A673 (cell line): ENCODE measurements at regions not wholly inside any gene's neighbourhood (a gene's known extent, or its start where the extent isn't known, plus 50 kb on each side); places are given as distances from the start of the nearest gene placed in this dataset.

Source experiments
- BruUV-seq: library from RNA; stranded (reverse); fragments of 400-500 nt; replicated peaks from 2 replicates; lab custom pipeline; 2021; lab: Mats Ljungman, UMichigan
- CTCF ChIA-PET: fragments of 300-600 bp; sonication (Branson Sonifier 250); formaldehyde crosslinking; loops from one replicate; lab custom pipeline; 2022; ENCODE audit warnings: antibody characterized with exemption; lab: Charles Lee
- POLR2A ChIA-PET: fragments of 300-600 bp; sonication (Branson Sonifier 250); formaldehyde crosslinking; loops from one replicate; lab custom pipeline; 2022; ENCODE audit warnings: antibody characterized with exemption; ENCODE audit not compliant: low non-redundant PET; lab: Charles Lee
- DNase-seq: peaks from one replicate; pipeline ENCODE4 v3.0.0-alpha.2; 2015; ENCODE audit warnings: low spot score
- H3K27ac ChIP-seq: fragments of 200-600 bp; sonication (generic); 2 replicates; pipeline ENCODE4 v1.5.1; 2016; ENCODE audit warnings: mixed run types, low read depth, mild to moderate bottlenecking, mixed read lengths, antibody characterized with exemption, low read length; ENCODE audit not compliant: poor library complexity, severe bottlenecking
- H3K27me3 ChIP-seq: fragments of 200-600 bp; sonication (generic); replicated peaks from 2 replicates; pipeline ENCODE4 v1.6.1; 2017; ENCODE audit warnings: mixed run types, low read depth, mild to moderate bottlenecking, mixed read lengths, antibody characterized with exemption, low read length; ENCODE audit not compliant: insufficient read depth, poor library complexity
- H3K36me3 ChIP-seq: fragments of 200-600 bp; sonication (generic); 2 replicates; pipeline ENCODE4 v1.6.1; 2016; ENCODE audit warnings: mixed run types, mild to moderate bottlenecking, mixed read lengths, antibody characterized with exemption, low read length; ENCODE audit not compliant: insufficient read depth, poor library complexity, severe bottlenecking
- H3K4me1 ChIP-seq: fragments of 200-600 bp; sonication (generic); 2 replicates; pipeline ENCODE4 v1.6.1; 2017; ENCODE audit warnings: mixed run types, mild to moderate bottlenecking, mixed read lengths, antibody characterized with exemption, low read length; ENCODE audit not compliant: insufficient read depth, poor library complexity, severe bottlenecking
- H3K4me3 ChIP-seq: fragments of 200-600 bp; sonication (generic); 2 replicates; pipeline ENCODE4 v1.5.1; 2016; ENCODE audit warnings: low read depth, mixed run types, mild to moderate bottlenecking, mixed read lengths, low read length; ENCODE audit not compliant: poor library complexity, severe bottlenecking
- H3K9me3 ChIP-seq: fragments of 200-600 bp; sonication (generic); 2 replicates; pipeline ENCODE4 v1.6.1; 2016; ENCODE audit warnings: mixed run types, low read depth, mild to moderate bottlenecking, mixed read lengths, antibody characterized with exemption, low read length; ENCODE audit not compliant: poor library complexity, severe bottlenecking
- EZH2 ChIP-seq: fragments of 200-600 bp; sonication (generic); IDR thresholded peaks from 2 replicates; pipeline ENCODE4 v1.6.1; 2017; ENCODE audit warnings: borderline replicate concordance, low read depth, mild to moderate bottlenecking, mixed read lengths, antibody characterized with exemption, low read length; ENCODE audit not compliant: poor library complexity, severe bottlenecking
- intact Hi-C: fragments of 100-400 bp; cut with micrococcal nuclease; formaldehyde crosslinking; loops from one replicate; pipeline ENCODE4 v1.10.0; 2022; ENCODE audit not compliant: unreplicated experiment
- TF ChIP-seq, protein P1 (sequence below): fragments of 300-800, 200-600 bp; sonication (generic); conservative IDR thresholded peaks from 2 replicates; pipeline ENCODE4 v1.5.1; 2017; ENCODE audit warnings: low read depth, mild to moderate bottlenecking, antibody characterized with exemption, low read length, moderate library complexity, mixed read lengths

DNA sequence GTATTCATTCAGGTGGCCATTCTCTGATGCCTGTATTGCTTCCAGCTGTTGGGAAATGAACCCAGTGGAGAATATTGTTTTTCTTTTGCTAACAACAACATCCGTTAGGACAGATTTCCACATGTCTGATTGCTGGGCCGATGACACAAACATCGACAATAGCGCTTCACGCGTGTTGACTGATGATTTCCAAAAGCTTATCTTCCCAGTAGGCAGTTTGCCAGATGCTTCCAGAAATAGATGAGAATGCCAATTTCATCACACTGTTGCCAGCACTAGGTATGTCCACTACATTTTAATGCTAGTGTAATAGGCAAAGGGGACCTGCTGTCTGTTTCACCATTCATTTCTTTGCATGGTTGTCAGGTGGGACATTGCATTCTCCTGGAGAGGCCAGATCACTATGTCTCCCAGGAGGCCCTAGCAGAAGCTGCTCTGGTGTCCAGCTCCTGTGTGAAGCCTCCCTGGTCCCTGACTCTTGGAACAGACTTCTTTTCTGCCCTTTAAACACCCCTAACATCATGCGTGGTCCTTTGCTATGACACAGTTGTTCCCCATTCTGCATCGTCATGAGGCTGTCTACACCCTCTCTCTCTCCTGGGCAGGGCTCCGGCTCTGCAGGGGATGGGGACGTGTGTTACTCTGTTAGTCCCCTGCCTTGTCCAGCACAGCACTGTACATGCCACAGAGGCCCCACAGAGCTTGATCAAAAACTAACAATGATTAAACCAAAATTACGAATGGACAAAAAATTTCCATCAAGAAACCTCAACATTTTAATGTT, 181.6 kb downstream of the CDH26 start:
- Histone ChIP-seq H3K27ac (no peak overlapping the region), H3K4me1 (peaks cover 6% of the 10 kb centered on the region), H3K27me3 (no peaks in the 10 kb centered on the region), H3K4me3 (no peak overlapping the region), H3K9me3 (no peaks in the 10 kb centered on the region), H3K36me3 (no peaks in the 10 kb centered on the region)
- no peak for DNase-seq
- TSS peak; percentile 38 for BruUV-seq
- TF ChIP-seq EZH2: no peak
- TF ChIP-seq, protein P1, sequence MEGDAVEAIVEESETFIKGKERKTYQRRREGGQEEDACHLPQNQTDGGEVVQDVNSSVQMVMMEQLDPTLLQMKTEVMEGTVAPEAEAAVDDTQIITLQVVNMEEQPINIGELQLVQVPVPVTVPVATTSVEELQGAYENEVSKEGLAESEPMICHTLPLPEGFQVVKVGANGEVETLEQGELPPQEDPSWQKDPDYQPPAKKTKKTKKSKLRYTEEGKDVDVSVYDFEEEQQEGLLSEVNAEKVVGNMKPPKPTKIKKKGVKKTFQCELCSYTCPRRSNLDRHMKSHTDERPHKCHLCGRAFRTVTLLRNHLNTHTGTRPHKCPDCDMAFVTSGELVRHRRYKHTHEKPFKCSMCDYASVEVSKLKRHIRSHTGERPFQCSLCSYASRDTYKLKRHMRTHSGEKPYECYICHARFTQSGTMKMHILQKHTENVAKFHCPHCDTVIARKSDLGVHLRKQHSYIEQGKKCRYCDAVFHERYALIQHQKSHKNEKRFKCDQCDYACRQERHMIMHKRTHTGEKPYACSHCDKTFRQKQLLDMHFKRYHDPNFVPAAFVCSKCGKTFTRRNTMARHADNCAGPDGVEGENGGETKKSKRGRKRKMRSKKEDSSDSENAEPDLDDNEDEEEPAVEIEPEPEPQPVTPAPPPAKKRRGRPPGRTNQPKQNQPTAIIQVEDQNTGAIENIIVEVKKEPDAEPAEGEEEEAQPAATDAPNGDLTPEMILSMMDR: no peak
- intact Hi-C loops: no loop called here
- ChIA-PET POLR2A (no interaction called here), CTCF (no interaction called here)

DNA sequence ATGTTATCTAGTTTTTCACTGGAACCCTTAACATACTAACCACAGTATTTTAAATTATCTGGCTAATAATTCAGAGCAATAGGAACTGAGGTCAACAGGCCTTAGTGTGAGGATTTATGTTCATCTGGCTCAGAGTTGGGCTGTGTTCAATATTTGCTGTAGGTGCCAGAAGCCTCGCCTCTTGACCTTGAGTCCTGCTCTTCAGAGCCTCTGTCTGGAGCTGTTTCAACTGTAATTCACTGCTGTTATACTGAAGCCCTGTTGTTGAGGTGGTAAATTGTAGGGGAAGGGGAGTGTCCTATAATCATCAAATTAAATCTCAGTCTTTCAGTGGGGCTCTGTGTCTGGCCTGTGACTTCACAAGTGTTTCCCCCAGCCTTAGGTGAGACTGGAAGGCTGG, 184.4 kb downstream of the CDH26 start:
- DNase-seq: no peak
- no peak for TF ChIP-seq EZH2
- no TSS peak for BruUV-seq
- intact Hi-C loops: no loop called here
- H3K9me3 ChIP-seq: no peaks in the 10 kb centered on the region
- no peak overlapping the region for H3K27ac ChIP-seq
- no peak overlapping the region for H3K4me3 ChIP-seq
- peaks cover 8% of the 10 kb centered on the region for H3K4me1 ChIP-seq
- H3K27me3 ChIP-seq: no peaks in the 10 kb centered on the region
- ChIA-PET POLR2A (no interaction called here), CTCF (no interaction called here)
- no peaks in the 10 kb centered on the region for H3K36me3 ChIP-seq

DNA sequence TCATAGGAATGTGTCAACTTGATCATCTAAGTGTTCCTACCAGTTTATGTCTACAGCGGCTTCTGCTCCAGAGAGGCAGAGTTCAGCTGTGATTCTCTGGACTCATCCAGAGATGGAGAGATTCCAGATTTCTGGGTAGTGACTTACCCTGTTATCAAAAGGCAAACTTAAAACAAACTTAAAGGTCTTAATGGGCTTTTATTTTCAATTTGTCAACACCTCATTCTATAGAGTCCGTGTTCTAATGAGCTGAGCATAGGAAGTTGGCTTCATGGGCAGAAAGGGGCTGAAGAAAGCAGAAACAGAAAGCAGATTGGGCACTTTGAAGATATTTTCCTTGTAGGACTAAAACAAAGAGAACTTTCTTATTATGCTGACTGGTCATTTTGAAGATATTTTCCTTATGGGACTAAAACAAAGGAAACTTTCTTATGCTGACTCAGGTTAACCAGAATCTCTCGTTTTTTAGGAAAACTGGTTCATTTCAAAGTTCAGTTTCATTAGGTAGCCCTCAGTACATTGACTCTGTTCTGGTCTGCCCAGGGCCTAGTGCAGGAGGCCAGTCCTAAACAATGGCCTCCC, 185.1 kb downstream of the CDH26 start:
- TF ChIP-seq, protein P1: no peak
- TF ChIP-seq EZH2: no peak
- no peak for DNase-seq
- intact Hi-C loops: no loop called here
- Histone ChIP-seq H3K27ac (no peak overlapping the region), H3K27me3 (no peaks in the 10 kb centered on the region), H3K36me3 (no peaks in the 10 kb centered on the region), H3K9me3 (no peaks in the 10 kb centered on the region), H3K4me1 (peaks cover 8% of the 10 kb centered on the region), H3K4me3 (no peak overlapping the region)
- CTCF ChIA-PET: no interaction called here
- POLR2A ChIA-PET: no interaction called here
- BruUV-seq: no TSS peak

DNA sequence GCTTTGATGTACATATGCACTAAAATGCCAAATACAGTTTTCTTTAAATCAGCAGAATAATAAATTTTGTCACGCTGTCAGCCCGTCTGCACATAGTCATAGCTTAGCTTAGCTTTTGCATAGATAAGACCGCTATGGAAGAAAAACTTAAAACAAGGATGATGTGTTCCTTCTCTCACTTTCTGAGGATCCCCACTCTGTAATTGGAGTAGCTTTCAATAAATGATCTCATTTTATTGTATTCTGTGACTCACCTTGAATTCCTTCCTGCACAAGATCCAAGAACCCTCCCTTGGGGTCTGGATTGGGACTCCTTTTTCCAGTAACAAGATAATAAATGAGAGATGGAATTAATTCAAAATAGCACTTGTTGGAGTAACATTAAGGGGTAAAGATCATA, 186.2 kb downstream of the CDH26 start:
- intact Hi-C loops: no loop called here
- Histone ChIP-seq H3K9me3 (no peaks in the 10 kb centered on the region), H3K36me3 (no peaks in the 10 kb centered on the region), H3K27ac (no peak overlapping the region), H3K4me1 (peaks cover 5% of the 10 kb centered on the region), H3K27me3 (no peaks in the 10 kb centered on the region), H3K4me3 (no peak overlapping the region)
- no peak for DNase-seq
- POLR2A ChIA-PET: no interaction called here
- no peak for TF ChIP-seq EZH2
- BruUV-seq: no TSS peak
- CTCF ChIA-PET: no interaction called here
